Panc1 (cell line): ENCODE measurements at regions not wholly inside any gene's neighbourhood (a gene's known extent, or its start where the extent isn't known, plus 50 kb on each side); places are given as distances from the start of the nearest gene placed in this dataset.

Experiments
- ATAC-seq: fragments of 200-7000 bp; cut with Tn5 transposase; 2 replicates; pipeline ENCODE4 v1.9.1; 2020; ENCODE audit warnings: mild to moderate bottlenecking, moderate library complexity
- BruUV-seq: library from RNA; stranded (reverse); fragments of 400-500 nt; replicated peaks from 2 replicates; lab custom pipeline; 2021; lab: Mats Ljungman, UMichigan
- CTCF ChIA-PET: fragments of 300-600 bp; sonication (Branson Sonifier 250); formaldehyde crosslinking; loops from one replicate; lab custom pipeline; 2022; ENCODE audit warnings: antibody characterized with exemption; lab: Charles Lee
- POLR2A ChIA-PET: fragments of 300-600 bp; sonication (Branson Sonifier 250); formaldehyde crosslinking; loops from one replicate; lab custom pipeline; 2022; ENCODE audit warnings: antibody characterized with exemption; lab: Charles Lee
- DNase-seq: peaks from one replicate; pipeline ENCODE4 v3.0.0-alpha.2; 2010; ENCODE audit warnings: low read depth, low spot score
- H3K27ac ChIP-seq: 2 replicates; pipeline ENCODE4 v1.5.1; 2011; ENCODE audit warnings: mild to moderate bottlenecking, low read length, inconsistent platforms
- H3K27me3 ChIP-seq: fragments of 200-500 bp; sonication (Bioruptor generic); 2 replicates; pipeline ENCODE4 v1.6.0; 2014; ENCODE audit warnings: low read length, inconsistent platforms; ENCODE audit not compliant: control insufficient read depth, insufficient read depth
- H3K36me3 ChIP-seq: fragments of 200-500 bp; sonication (Bioruptor generic); 2 replicates; pipeline ENCODE4 v1.5.1; 2014; ENCODE audit warnings: inconsistent platforms, mild to moderate bottlenecking, low read length, moderate library complexity; ENCODE audit not compliant: control insufficient read depth, insufficient read depth
- H3K4me1 ChIP-seq: 2 replicates; pipeline ENCODE4 v1.5.1; 2011; ENCODE audit warnings: inconsistent platforms, mild to moderate bottlenecking, low read length, moderate library complexity; ENCODE audit not compliant: control insufficient read depth, insufficient read depth
- H3K4me3 ChIP-seq, 2 experiments: 2 replicates each; pipeline ENCODE4 v1.5.1; 2011 to 2012; ENCODE audit warnings: low read depth in 2 of 2, low read length in 2 of 2, mild to moderate bottlenecking in 2 of 2, inconsistent platforms in 1 of 2, moderate library complexity in 1 of 2
- H3K9me3 ChIP-seq: fragments of 200-500 bp; sonication (Bioruptor generic); 2 replicates; pipeline ENCODE4 v1.5.1; 2014; ENCODE audit warnings: low read depth, mild to moderate bottlenecking, inconsistent platforms, low read length, moderate library complexity; ENCODE audit not compliant: control insufficient read depth, insufficient read depth
- POLR2AphosphoS5 ChIP-seq: IDR thresholded peaks from 2 replicates; pipeline ENCODE4 v1.6.1; 2012; ENCODE audit warnings: mild to moderate bottlenecking, low read depth, low read length, moderate library complexity
- SIN3A ChIP-seq: IDR thresholded peaks from 2 replicates; pipeline ENCODE4 v1.6.1; 2012; ENCODE audit warnings: low read depth, mild to moderate bottlenecking, low read length, moderate library complexity, borderline replicate concordance; ENCODE audit not compliant: insufficient read depth
- TCF7L2 ChIP-seq: IDR thresholded peaks from 2 replicates; pipeline ENCODE4 v1.6.1; 2011; ENCODE audit warnings: mild to moderate bottlenecking, low read depth, low read length, inconsistent platforms
- in situ Hi-C: cut with HindIII; loops from 2 replicates; pipeline ENCODE4 v1.10.0; 2016; ENCODE audit warnings: low sequenced_read_pairs, low pct_unique_long_range_greater_than_20kb
- intact Hi-C: fragments of 100-400 bp; cut with micrococcal nuclease; formaldehyde crosslinking; loops from one replicate; pipeline ENCODE4 v1.10.0; 2022; ENCODE audit not compliant: unreplicated experiment
- TF ChIP-seq, protein P1 (sequence below): fragments of 450-650 bp; IDR thresholded peaks from 2 replicates; pipeline ENCODE4 v1.5.1; 2017; ENCODE audit warnings: mild to moderate bottlenecking
- TF ChIP-seq, protein P2 (sequence below), 2 experiments: IDR thresholded peaks; 2 replicates each; pipeline ENCODE4 v1.6.1; 2011 to 2012; ENCODE audit warnings: low read depth in 2 of 2, control low read depth in 1 of 2, low read length in 1 of 2, mild to moderate bottlenecking in 1 of 2, moderate library complexity in 1 of 2; ENCODE audit not compliant: insufficient read depth in 1 of 2

DNA sequence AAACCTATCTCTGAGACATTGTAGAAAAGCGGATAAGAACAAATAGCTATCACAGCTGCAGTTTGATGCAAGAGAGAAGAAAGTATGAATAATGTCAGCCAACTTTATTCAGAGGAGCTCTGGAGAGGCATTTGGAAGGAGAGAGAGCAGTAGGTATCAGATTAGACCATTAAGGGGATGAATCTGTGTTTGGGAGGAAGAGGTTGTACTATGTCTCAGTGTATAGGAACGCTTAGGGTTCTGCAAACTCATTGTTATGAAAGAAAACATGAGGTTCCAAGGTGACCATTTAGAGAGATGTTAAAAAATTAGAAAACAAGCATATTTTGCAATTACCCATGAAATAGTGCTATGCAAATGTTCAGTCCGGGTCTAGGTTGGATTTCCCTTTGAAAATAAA, 207.5 kb upstream of the GNAI1 start:
- ChIA-PET POLR2A (no interaction called here), CTCF (no interaction called here)
- no peak for DNase-seq
- Histone ChIP-seq H3K9me3 (no peaks in the 10 kb centered on the region), H3K27me3 (no peaks in the 10 kb centered on the region), H3K4me1 (no peaks in the 10 kb centered on the region), H3K27ac (no peak overlapping the region), H3K4me3 (no peak overlapping the region), H3K36me3 (no peaks in the 10 kb centered on the region)
- TF ChIP-seq, protein P1, sequence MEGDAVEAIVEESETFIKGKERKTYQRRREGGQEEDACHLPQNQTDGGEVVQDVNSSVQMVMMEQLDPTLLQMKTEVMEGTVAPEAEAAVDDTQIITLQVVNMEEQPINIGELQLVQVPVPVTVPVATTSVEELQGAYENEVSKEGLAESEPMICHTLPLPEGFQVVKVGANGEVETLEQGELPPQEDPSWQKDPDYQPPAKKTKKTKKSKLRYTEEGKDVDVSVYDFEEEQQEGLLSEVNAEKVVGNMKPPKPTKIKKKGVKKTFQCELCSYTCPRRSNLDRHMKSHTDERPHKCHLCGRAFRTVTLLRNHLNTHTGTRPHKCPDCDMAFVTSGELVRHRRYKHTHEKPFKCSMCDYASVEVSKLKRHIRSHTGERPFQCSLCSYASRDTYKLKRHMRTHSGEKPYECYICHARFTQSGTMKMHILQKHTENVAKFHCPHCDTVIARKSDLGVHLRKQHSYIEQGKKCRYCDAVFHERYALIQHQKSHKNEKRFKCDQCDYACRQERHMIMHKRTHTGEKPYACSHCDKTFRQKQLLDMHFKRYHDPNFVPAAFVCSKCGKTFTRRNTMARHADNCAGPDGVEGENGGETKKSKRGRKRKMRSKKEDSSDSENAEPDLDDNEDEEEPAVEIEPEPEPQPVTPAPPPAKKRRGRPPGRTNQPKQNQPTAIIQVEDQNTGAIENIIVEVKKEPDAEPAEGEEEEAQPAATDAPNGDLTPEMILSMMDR: no peak
- TF ChIP-seq SIN3A: no peak
- no peak for TF ChIP-seq TCF7L2
- TF ChIP-seq, protein P2, sequence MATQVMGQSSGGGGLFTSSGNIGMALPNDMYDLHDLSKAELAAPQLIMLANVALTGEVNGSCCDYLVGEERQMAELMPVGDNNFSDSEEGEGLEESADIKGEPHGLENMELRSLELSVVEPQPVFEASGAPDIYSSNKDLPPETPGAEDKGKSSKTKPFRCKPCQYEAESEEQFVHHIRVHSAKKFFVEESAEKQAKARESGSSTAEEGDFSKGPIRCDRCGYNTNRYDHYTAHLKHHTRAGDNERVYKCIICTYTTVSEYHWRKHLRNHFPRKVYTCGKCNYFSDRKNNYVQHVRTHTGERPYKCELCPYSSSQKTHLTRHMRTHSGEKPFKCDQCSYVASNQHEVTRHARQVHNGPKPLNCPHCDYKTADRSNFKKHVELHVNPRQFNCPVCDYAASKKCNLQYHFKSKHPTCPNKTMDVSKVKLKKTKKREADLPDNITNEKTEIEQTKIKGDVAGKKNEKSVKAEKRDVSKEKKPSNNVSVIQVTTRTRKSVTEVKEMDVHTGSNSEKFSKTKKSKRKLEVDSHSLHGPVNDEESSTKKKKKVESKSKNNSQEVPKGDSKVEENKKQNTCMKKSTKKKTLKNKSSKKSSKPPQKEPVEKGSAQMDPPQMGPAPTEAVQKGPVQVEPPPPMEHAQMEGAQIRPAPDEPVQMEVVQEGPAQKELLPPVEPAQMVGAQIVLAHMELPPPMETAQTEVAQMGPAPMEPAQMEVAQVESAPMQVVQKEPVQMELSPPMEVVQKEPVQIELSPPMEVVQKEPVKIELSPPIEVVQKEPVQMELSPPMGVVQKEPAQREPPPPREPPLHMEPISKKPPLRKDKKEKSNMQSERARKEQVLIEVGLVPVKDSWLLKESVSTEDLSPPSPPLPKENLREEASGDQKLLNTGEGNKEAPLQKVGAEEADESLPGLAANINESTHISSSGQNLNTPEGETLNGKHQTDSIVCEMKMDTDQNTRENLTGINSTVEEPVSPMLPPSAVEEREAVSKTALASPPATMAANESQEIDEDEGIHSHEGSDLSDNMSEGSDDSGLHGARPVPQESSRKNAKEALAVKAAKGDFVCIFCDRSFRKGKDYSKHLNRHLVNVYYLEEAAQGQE (IDR thresholded peaks at IDR 0.05; ENCODE audit: insufficient read depth in 1 of 2, low read depth in 2 of 2, low read length in 1 of 2): no peak
- TF ChIP-seq POLR2AphosphoS5: no peak
- intact Hi-C loops (no loop called here), in situ Hi-C loops (no loop called here)
- no TSS peak for BruUV-seq
- ATAC-seq: no peak

DNA sequence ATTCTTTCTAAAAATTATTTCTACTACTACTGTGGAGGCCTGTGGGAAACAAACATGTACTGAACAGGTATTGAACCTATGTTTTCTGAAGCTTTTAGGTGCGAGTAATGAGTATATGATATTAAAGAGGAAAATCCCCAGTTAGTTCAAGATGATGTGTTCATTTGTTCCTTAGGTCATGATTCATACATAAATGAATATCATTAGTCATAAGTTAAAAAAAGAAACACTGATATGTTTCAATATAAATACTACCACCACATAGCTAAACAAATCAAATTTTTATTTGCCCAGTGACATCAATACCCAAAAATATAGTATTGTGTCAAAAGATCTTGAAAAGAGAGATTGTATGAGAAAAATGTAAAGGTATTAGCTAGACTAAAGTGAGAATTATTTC, 210.7 kb upstream of the GNAI1 start:
- DNase-seq: no peak
- H3K36me3 ChIP-seq: no peaks in the 10 kb centered on the region
- ChIA-PET POLR2A (no interaction called here), CTCF (no interaction called here)
- no peaks in the 10 kb centered on the region for H3K9me3 ChIP-seq
- intact Hi-C loops (no loop called here), in situ Hi-C loops (no loop called here)
- no peaks in the 10 kb centered on the region for H3K4me1 ChIP-seq
- TF ChIP-seq POLR2AphosphoS5: no peak
- no peak for TF ChIP-seq SIN3A
- no peak for TF ChIP-seq TCF7L2
- TF ChIP-seq, protein P2 (IDR thresholded peaks at IDR 0.05; ENCODE audit: insufficient read depth in 1 of 2, low read depth in 2 of 2, low read length in 1 of 2): no peak
- TF ChIP-seq, protein P1: no peak
- H3K27me3 ChIP-seq: no peaks in the 10 kb centered on the region
- no peak overlapping the region for H3K27ac ChIP-seq
- no peak for ATAC-seq
- H3K4me3 ChIP-seq: no peak overlapping the region
- no TSS peak for BruUV-seq
